HS-27A (cell line): ENCODE measurements at regions not wholly inside any gene's neighbourhood (a gene's known extent, or its start where the extent isn't known, plus 50 kb on each side); places are given as distances from the start of the nearest gene placed in this dataset.
"Not testable (repeated sequence)": the region's sequence is repeated elsewhere in the genome, so short reads cannot be mapped to it uniquely, and the experiment has no call there.

Source experiments
- DNase-seq: peaks from one replicate; pipeline ENCODE4 v3.0.0-alpha.2; 2012; ENCODE audit warnings: low read depth, missing footprints

DNA sequence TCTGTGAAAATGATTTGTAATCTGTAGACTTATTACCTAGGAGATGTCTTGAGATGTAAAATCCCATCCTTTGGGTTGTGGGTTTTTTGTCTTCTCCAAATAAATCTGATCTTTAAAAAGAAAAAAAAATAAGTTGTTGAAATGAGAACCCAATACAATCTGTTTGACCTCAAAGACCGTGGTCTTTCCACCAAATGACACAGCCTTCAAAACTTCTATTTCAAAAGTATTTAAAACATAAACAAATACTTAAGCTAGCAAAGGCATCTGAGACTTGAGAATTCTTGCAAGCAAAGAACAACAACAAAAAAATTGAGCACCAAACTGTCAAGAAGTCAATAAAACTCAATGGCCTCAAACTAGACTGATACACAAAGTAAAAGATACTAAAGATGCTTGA is 67.9 kb upstream of the HECW1 start:
- DNase-seq: no peak

DNA sequence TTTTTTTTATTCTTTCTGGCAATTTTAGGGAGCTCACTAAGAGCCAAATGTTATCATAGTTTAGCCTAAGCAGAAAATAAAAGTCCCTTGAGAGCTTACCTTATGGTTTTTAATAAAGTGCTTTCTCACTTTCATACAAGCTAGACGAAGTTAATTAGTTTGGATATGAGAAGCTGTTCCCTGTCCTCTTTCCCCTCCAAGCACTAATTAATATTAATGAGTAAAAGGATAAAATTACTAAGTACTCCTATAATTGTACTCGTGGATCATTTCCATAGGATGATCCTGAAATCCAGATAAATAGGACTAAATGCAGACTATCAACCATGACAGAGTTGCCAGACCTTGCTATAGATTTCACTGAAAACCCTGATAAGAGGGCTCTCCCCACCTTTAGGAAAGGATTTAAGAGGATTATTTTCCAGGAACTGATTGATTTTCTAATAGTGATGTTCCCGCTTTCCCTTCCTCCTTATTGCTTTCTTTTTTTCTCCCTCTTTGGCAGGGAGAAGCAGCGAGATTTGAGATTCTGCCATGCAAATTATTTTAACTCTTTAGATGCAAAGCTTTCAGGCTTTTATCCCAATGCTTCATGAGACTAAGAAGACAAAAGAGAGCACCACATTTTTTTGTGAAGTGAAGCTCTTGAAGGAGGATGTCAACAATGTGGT is 58.3 kb upstream of the HECW1 start:
- no peak for DNase-seq

DNA sequence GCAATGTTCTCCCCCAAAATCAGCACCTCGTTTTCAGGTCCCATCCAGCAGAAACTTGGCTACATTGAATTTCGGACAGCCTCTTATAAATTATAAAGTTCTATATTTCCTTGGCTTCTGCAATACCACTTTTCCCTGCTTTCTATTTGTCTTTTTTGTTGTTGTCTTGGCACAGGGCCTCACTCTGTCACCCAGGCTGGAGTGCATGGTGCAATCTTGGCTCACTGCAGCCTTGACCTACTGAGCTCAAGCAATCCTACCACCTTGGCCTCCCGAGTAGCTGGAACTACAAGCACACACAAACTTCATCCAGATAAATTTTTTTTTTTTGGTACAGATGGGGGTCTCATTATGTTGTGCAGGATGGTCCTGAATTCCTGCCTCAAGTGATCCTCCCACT is 55.3 kb upstream of the HECW1 start:
- no peak for DNase-seq

DNA sequence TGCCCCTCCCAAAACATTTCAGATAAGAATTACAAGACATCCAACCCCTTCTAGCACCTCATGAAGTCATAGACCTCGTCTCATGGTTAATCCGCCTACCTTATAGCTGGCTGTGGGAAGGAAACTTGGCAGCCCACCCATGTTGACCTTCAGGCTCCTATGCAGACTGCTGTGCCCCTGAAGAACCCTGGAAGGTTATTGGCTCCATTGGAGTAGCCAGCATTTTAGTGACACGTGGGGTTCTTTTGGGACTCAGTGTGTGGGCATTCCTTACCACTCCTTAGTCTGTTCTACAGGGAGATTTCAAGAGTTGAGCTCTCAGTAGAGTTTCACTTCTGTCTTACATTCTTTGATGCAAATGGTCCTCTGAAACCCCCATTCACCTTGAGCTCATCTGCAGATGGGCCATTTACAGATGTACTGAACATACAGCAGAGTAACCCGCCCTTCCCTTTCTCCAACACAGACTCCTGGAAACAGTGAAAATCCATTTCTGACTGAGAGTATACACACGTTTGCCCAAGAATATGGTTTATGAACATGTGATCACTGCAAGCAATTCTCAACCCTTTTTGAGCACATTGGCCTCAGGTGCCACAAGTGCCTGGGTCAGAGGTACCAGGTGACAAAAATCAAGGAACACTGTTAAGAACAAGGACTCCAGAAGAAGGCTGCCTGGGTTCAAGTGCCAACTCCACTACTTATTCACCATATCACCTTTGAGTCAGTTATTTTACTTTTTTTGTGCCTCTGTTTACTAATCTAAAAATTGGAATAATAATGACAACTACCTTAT is 54.0 kb upstream of the HECW1 start:
- DNase-seq: no peak

DNA sequence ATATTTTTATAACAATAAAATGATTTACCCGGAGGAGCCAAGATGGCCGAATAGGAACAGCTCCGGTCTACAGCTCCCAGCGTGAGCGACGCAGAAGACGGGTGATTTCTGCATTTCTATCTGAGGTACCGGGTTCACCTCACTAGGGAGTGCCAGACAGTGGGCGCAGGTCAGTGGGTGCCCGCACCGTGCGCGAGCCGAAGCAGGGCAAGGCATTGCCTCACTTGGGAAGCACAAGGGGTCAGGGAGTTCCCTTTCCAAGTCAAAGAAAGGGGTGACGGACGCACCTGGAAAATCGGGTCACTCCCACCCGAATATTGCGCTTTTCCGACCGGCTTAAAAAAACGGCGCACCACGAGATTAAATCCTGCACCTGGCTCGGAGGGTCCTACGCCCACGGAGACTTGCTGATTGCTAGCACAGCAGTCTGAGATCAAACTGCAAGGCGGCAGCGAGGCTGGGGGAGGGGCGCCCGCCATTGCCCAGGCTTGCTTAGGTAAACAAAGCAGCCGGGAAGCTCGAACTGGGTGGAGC is 53.3 kb upstream of the HECW1 start:
- DNase-seq: not testable (repeated sequence)
